AG10803 (cell line): ENCODE measurements at regions not wholly inside any gene's neighbourhood (a gene's known extent, or its start where the extent isn't known, plus 50 kb on each side); places are given as distances from the start of the nearest gene placed in this dataset.

Experiments
- DNase-seq: peaks from one replicate; pipeline ENCODE4 v3.0.0; 2010; ENCODE audit warnings: low read depth
- H3K4me3 ChIP-seq: 2 replicates; pipeline ENCODE4 v1.5.1; 2011; ENCODE audit warnings: mild to moderate bottlenecking, low read length, control low read depth
- CTCF ChIP-seq: conservative IDR thresholded peaks from 2 replicates; pipeline ENCODE4 v1.5.1; 2011; ENCODE audit warnings: mild to moderate bottlenecking, low read length, control low read depth, inconsistent platforms

DNA sequence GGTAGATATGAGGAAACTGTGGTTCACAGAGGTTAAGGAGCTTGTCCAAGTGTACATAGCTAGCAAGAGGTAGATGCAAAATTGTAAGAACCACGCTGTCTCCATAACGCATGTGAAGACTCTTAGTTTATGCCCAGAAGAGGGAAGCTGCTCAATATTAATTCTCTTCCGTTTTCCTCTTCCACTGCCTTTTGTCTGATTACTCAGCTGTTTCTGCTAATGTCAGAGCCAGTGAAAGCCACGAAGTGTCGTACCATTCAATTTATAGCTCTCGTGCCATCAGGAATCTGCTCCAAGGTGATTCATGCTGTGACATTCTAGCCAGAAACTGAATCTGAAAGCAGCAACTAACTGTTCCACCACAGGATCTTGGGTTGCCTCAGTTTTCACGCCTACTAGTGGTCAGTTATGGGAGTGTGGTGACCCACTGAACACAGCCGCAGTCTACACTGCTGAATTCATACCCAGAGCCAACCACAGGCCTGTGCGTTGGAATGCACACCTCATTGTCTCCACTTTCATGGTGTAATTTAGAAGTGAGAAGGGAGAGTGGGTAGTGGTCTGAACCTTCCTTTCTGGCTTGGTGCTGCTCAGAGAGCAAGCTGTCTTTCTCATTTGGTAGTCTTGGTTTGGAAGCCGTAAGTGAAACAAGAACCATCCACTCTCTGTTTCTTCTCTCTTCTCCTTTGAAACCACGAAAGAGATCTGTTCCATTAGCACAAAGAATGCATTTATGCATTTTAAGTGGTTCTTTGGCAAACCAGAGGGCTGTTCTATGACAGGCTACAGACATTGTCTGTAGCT lies 74.2 kb upstream of the NAP1L1 start:
- peak; percentile 93 for DNase-seq
- peak overlapping the region; percentile 4; the same call in 1 of the 2 replicates for H3K4me3 ChIP-seq
- TF ChIP-seq CTCF = peak; percentile 90

- no peak for DNase-seq
- TF ChIP-seq CTCF = no peak
- no peak overlapping the region for H3K4me3 ChIP-seq
Observed at GRCh38 chr12:76156726-76157125, 72.2 kb upstream of the NAP1L1 start.

DNA sequence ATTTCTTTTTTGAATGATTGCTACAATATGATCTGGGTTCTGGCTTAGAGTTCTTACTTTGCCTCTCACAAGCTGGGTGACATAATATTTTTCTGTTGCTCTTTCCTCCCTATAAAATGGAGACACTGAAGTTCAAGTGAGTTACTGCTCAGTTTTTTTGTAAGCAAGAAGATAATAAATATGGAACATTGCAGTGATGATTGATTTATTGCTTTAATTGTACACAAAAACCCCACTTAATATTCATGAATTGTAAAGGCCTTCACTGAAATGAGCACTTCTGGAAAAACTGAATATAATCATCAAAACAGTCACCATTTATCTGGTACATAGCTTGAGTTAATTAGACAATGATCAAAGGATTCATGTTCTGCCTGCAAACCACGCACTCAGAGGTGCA lies 71.8 kb upstream of the NAP1L1 start:
- H3K4me3 ChIP-seq = no peak overlapping the region
- no peak for TF ChIP-seq CTCF
- no peak for DNase-seq

DNA sequence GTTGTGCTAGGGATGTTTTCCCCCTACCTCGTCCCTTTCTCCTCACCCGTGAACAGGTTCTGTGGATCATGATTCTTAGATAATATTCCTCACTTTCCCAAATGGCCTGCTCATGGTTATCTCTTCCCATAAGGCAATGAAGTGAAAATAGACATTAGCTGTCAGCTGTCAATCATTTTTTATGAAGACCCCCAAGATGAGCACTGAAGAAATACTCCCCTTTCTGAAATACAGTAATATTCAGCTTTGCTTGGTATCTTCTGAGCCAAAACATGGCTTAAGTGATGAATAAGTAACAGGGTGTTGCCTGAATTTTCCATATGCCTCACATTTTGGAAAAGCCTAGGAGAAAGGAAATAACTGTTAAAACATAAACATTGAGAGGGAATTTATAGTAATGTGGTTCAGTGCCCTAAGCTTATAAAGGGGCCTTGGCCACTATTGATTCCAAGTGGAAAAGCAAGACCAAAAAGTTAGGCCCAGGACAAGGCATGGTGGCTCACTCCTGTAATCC lies 70.7 kb upstream of the NAP1L1 start:
- DNase-seq = no peak
- no peak for TF ChIP-seq CTCF
- H3K4me3 ChIP-seq = no peak overlapping the region

DNA sequence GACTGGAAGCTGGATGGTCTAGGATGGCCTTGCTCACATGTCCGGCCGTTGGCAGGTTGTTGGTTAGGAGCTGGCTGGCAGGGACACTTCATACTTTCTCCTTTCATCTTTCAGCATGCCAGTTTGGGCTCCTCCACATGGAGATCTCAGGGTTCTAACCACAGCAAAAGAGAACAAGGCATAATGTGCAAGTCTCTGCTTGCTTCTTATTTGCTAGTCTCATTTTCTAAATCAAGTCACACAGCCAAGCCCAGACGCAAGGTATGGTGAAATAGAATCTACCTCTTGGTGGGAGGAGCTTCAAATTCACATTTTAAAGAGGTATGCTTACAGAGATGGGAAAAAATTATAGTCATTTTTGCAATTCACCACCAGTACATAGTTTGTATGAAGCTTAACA lies 69.1 kb upstream of the NAP1L1 start:
- DNase-seq = no peak
- no peak overlapping the region for H3K4me3 ChIP-seq
- TF ChIP-seq CTCF = no peak

- H3K4me3 ChIP-seq = no peak overlapping the region
- no peak for TF ChIP-seq CTCF
- no peak for DNase-seq
Observed at GRCh38 chr12:76152181-76152807, 67.8 kb upstream of the NAP1L1 start.

DNA sequence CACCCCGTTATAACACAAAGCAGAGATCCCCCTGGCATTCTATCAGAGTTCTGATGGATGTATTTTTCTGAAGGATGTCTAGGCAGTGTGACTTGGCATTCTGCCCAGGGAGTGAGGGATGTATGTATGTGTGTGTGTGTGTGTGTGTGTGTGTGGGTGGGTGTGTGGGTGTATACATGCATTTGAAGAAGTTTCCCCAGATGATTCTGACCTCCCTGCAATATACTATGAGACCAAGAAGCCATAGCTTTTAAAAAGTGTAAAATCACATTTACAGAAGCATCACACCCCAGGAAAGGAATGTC lies 59.7 kb upstream of the NAP1L1 start:
- no peak for TF ChIP-seq CTCF
- peak; percentile 10 for DNase-seq

More for the DNA sequence above, 59.7 kb upstream of the NAP1L1 start:
- H3K4me3 ChIP-seq = no peak overlapping the region
